Fibroblast of lung (primary cell): ENCODE measurements at regions not wholly inside any gene's neighbourhood (a gene's known extent, or its start where the extent isn't known, plus 50 kb on each side); places are given as distances from the start of the nearest gene placed in this dataset.

ENCODE experiments used
- EZH2 ChIP-seq: IDR thresholded peaks from 2 replicates; pipeline ENCODE4 v1.5.1; 2012; ENCODE audit warnings: low read length, control low read depth, mild to moderate bottlenecking; ENCODE audit errors: missing control alignments
- TF ChIP-seq, protein P1 (sequence below), 2 donors: IDR thresholded peaks in 1 of 2; conservative IDR thresholded peaks in 1 of 2; 1 replicate in 1 of 2; 2 replicates in 1 of 2; pipeline ENCODE4 v1.5.1; 2011 to 2012; ENCODE audit warnings: low read length in 2 of 2, control low read depth in 1 of 2, inconsistent platforms in 1 of 2, low read depth in 1 of 2, mild to moderate bottlenecking in 1 of 2

DNA sequence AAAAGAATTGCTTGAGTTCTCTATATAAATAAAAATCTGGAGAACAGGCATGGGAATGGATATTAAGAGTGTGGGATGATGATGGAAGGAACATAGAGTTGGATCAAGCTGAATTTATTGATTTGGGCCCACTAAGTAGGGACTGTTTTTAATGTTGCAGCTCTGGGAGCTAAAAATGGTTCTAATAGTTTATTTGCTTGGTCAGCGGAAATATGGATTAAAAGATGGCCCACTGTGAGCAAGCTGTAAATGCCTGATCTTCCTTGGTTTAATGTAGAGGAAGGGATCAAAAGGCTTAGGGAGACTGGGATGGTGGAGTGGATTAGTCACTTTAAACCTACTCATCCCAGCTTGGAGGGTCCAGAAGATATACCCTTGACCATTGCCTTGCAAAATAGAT, 429.4 kb upstream of the NXPH2 start:
- TF ChIP-seq, protein P1, sequence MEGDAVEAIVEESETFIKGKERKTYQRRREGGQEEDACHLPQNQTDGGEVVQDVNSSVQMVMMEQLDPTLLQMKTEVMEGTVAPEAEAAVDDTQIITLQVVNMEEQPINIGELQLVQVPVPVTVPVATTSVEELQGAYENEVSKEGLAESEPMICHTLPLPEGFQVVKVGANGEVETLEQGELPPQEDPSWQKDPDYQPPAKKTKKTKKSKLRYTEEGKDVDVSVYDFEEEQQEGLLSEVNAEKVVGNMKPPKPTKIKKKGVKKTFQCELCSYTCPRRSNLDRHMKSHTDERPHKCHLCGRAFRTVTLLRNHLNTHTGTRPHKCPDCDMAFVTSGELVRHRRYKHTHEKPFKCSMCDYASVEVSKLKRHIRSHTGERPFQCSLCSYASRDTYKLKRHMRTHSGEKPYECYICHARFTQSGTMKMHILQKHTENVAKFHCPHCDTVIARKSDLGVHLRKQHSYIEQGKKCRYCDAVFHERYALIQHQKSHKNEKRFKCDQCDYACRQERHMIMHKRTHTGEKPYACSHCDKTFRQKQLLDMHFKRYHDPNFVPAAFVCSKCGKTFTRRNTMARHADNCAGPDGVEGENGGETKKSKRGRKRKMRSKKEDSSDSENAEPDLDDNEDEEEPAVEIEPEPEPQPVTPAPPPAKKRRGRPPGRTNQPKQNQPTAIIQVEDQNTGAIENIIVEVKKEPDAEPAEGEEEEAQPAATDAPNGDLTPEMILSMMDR (conservative IDR thresholded peaks at IDR 0.05 in 1 of 2, IDR thresholded peaks at IDR 0.05 in 1 of 2; ENCODE audit: low read depth in 1 of 2, low read length in 2 of 2) = no peak
- TF ChIP-seq EZH2 = no peak
